A549 (cell line): ENCODE measurements at regions not wholly inside any gene's neighbourhood (a gene's known extent, or its start where the extent isn't known, plus 50 kb on each side); places are given as distances from the start of the nearest gene placed in this dataset.

ENCODE experiments used
- EP300 ChIP-seq, 2 experiments: fragments of >200 bp; sonication (Bioruptor Twin); formaldehyde crosslinking; IDR thresholded peaks; 2 replicates in 1 of 2; 3 replicates in 1 of 2; pipeline ENCODE4 v1.6.1; 2016 to 2017
- HDAC2 ChIP-seq: fragments of 200-600 bp; sonication (generic); IDR thresholded peaks from 2 replicates; pipeline ENCODE4 v1.6.1; 2016
- MAFK ChIP-seq: fragments of 450-650 bp; IDR thresholded peaks from 2 replicates; pipeline ENCODE4 v1.6.1; 2014; ENCODE audit not compliant: partially characterized antibody
- NPAS2 ChIP-seq: fragments of 250-450 bp; sonication (Bioruptor Pico); IDR thresholded peaks from 2 replicates; pipeline ENCODE4 v1.8.0; 2022; ENCODE audit warnings: mild to moderate bottlenecking, moderate library complexity, borderline replicate concordance
- POLR2A ChIP-seq: IDR thresholded peaks from 2 replicates; pipeline ENCODE4 v1.6.1; 2012; ENCODE audit warnings: mild to moderate bottlenecking, low read length
- RAD21 ChIP-seq, 2 experiments: fragments of >200 bp in 1 of 2; sonication (Bioruptor Twin) in 1 of 2; formaldehyde crosslinking in 1 of 2; IDR thresholded peaks in 1 of 2; conservative IDR thresholded peaks in 1 of 2; 2 replicates in 1 of 2; 3 replicates in 1 of 2; pipeline ENCODE4 v1.6.1; 2012 to 2018; ENCODE audit warnings: inconsistent platforms in 1 of 2
- SREBF2 ChIP-seq: fragments of 450-650 bp; IDR thresholded peaks from 2 replicates; pipeline ENCODE4 v1.6.1; 2014; ENCODE audit warnings: mild to moderate bottlenecking, moderate library complexity
- TF ChIP-seq, protein P1 (sequence below): fragments of >200 bp; sonication (Bioruptor Twin); formaldehyde crosslinking; IDR thresholded peaks from 3 replicates; pipeline ENCODE4 v1.5.1; 2016
- TF ChIP-seq, protein P2 (sequence below): fragments of 150-350 bp; IDR thresholded peaks from 2 replicates; pipeline ENCODE4 v1.6.1; 2014; ENCODE audit warnings: low read depth, mild to moderate bottlenecking, low read length
- TF ChIP-seq, protein P3 (sequence below): IDR thresholded peaks from 2 replicates; pipeline ENCODE4 v1.6.1; 2012

DNA sequence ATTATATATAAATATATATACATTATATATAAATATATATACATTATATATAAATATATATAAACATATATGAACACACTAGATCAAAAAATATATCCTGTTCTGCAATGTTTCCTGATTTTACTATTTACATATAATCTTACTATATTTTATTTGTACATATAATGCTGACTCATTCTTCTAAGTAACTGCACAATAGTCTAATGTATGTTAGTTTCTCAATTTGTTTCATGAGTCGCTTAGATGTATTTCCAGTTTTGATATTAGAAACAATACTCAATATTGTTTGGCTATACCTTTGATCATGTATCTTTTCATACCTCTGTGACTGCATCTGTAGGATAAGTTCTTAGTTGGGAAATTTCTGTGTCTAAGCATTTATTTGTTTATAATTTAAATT lies 669.9 kb upstream of the CCDC54 start:
- TF ChIP-seq, protein P1, sequence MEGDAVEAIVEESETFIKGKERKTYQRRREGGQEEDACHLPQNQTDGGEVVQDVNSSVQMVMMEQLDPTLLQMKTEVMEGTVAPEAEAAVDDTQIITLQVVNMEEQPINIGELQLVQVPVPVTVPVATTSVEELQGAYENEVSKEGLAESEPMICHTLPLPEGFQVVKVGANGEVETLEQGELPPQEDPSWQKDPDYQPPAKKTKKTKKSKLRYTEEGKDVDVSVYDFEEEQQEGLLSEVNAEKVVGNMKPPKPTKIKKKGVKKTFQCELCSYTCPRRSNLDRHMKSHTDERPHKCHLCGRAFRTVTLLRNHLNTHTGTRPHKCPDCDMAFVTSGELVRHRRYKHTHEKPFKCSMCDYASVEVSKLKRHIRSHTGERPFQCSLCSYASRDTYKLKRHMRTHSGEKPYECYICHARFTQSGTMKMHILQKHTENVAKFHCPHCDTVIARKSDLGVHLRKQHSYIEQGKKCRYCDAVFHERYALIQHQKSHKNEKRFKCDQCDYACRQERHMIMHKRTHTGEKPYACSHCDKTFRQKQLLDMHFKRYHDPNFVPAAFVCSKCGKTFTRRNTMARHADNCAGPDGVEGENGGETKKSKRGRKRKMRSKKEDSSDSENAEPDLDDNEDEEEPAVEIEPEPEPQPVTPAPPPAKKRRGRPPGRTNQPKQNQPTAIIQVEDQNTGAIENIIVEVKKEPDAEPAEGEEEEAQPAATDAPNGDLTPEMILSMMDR, result no peak
- TF ChIP-seq MAFK (peak; percentile 60), POLR2A (no peak), EP300 (IDR thresholded peaks at IDR 0.05) (no peak), HDAC2 (no peak), SREBF2 (no peak), NPAS2 (CRISPR knock-in tag) (no peak), RAD21 (conservative IDR thresholded peaks at IDR 0.05 in 1 of 2, IDR thresholded peaks at IDR 0.05 in 1 of 2) (no peak)
- TF ChIP-seq, protein P2, sequence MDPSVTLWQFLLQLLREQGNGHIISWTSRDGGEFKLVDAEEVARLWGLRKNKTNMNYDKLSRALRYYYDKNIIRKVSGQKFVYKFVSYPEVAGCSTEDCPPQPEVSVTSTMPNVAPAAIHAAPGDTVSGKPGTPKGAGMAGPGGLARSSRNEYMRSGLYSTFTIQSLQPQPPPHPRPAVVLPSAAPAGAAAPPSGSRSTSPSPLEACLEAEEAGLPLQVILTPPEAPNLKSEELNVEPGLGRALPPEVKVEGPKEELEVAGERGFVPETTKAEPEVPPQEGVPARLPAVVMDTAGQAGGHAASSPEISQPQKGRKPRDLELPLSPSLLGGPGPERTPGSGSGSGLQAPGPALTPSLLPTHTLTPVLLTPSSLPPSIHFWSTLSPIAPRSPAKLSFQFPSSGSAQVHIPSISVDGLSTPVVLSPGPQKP, result no peak
- TF ChIP-seq, protein P3, sequence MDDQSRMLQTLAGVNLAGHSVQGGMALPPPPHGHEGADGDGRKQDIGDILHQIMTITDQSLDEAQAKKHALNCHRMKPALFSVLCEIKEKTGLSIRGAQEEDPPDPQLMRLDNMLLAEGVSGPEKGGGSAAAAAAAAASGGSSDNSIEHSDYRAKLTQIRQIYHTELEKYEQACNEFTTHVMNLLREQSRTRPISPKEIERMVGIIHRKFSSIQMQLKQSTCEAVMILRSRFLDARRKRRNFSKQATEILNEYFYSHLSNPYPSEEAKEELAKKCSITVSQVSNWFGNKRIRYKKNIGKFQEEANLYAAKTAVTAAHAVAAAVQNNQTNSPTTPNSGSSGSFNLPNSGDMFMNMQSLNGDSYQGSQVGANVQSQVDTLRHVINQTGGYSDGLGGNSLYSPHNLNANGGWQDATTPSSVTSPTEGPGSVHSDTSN, result no peak
